ENCODE measurements at regions not wholly inside any gene's neighbourhood (a gene's known extent, or its start where the extent isn't known, plus 50 kb on each side); places are given as distances from the start of the nearest gene placed in this dataset.

- Histone ChIP-seq H3K4me1 (ENCODE audit: control insufficient read depth, insufficient read depth, low read length, poor library complexity, severe bottlenecking) (no peaks in the 10 kb centered on the region), H3K27ac (ENCODE audit: insufficient read depth, low read length, poor library complexity, severe bottlenecking) (no peak overlapping the region), H3K9me3 (ENCODE audit: control insufficient read depth in 2 of 2, low read length in 2 of 2) (no peaks in the 10 kb centered on the region), H3K27me3 (ENCODE audit: control insufficient read depth, insufficient read depth, low read length) (peaks cover 2% of the 10 kb centered on the region), H3K4me3 (ENCODE audit: low read depth, low read length) (no peak overlapping the region), H3K36me3 (ENCODE audit: control insufficient read depth, insufficient read depth, low read length) (no peaks in the 10 kb centered on the region)
- H3K27ac Mint-ChIP-seq: no peak overlapping the region
- no peak for ATAC-seq (ENCODE audit: low read depth in 2 of 2)
- H3K9me3 Mint-ChIP-seq: no peaks in the 10 kb centered on the region
- H3K27me3 Mint-ChIP-seq: peaks cover 12% of the 10 kb centered on the region
- H3K4me1 Mint-ChIP-seq: peaks cover 0 to 14% (median 5%) of the 10 kb centered on the region in 4 donors
- DNase-seq: no peak
- H3K4me3 Mint-ChIP-seq: no peak overlapping the region
- H3K36me3 Mint-ChIP-seq: no peaks in the 10 kb centered on the region
Measured at GRCh38 chr20:57869951-57870315, 160.1 kb upstream of the PMEPA1 start.

DNA sequence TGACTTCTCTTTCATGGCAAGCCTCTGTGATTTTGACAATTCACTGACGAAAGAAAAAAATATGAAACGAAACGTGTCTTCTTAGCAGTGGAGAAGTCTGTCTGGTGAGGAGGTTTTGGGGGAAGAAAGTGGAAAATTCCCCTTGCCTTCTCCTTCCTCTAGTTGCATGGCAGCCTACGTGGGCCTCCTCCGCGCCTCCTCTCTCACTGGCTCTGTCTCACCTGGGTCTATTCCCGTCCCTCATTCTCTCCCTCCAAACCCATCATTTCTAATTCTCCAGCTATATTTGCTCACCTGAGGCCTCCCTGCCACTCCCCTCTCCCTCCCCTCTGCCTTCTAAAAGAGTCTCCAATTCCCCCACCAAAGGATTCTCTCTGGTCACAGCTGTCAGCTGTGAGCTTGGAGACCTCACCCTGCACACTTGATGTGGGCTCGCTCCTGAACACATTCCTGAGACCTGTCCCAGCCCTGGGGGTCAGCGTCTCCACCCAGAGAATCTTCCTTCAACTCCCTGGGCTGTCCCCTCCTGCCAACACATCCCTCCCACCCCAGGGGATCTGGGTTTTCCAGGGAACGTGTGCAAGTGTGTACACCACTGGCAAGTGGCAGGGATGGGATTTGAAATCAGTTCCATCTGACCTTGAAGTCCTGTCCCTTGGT lies 159.6 kb upstream of the PMEPA1 start:
- ATAC-seq (ENCODE audit: low read depth in 2 of 2) (no peak), DNase-seq (no peak)
- H3K4me1 Mint-ChIP-seq: peaks cover 0 to 14% (median 5%) of the 10 kb centered on the region in 4 donors
- H3K4me3 Mint-ChIP-seq: no peak overlapping the region
- H3K27me3 ChIP-seq (ENCODE audit: control insufficient read depth, insufficient read depth, low read length): peaks cover 2% of the 10 kb centered on the region
- no peaks in the 10 kb centered on the region for H3K4me1 ChIP-seq (ENCODE audit: control insufficient read depth, insufficient read depth, low read length, poor library complexity, severe bottlenecking)
- no peak overlapping the region for H3K27ac Mint-ChIP-seq
- no peak overlapping the region for H3K4me3 ChIP-seq (ENCODE audit: low read depth, low read length)
- no peaks in the 10 kb centered on the region for H3K36me3 Mint-ChIP-seq
- H3K9me3 ChIP-seq (ENCODE audit: control insufficient read depth in 2 of 2, low read length in 2 of 2): no peaks in the 10 kb centered on the region
- H3K36me3 ChIP-seq (ENCODE audit: control insufficient read depth, insufficient read depth, low read length): no peaks in the 10 kb centered on the region
- H3K9me3 Mint-ChIP-seq: no peaks in the 10 kb centered on the region
- peaks cover 12% of the 10 kb centered on the region for H3K27me3 Mint-ChIP-seq
- H3K27ac ChIP-seq (ENCODE audit: insufficient read depth, low read length, poor library complexity, severe bottlenecking): no peak overlapping the region

- Histone ChIP-seq H3K27me3 (ENCODE audit: control insufficient read depth, insufficient read depth, low read length) (peaks cover 5% of the 10 kb centered on the region), H3K9me3 (ENCODE audit: control insufficient read depth in 2 of 2, low read length in 2 of 2) (no peaks in the 10 kb centered on the region), H3K4me3 (ENCODE audit: low read depth, low read length) (no peak overlapping the region), H3K36me3 (ENCODE audit: control insufficient read depth, insufficient read depth, low read length) (no peaks in the 10 kb centered on the region), H3K27ac (ENCODE audit: insufficient read depth, low read length, poor library complexity, severe bottlenecking) (no peak overlapping the region), H3K4me1 (ENCODE audit: control insufficient read depth, insufficient read depth, low read length, poor library complexity, severe bottlenecking) (no peaks in the 10 kb centered on the region)
- Mint-ChIP-seq H3K9me3 (no peaks in the 10 kb centered on the region), H3K27me3 (peaks cover 12% of the 10 kb centered on the region), H3K4me1 (peaks cover 0 to 14% (median 5%) of the 10 kb centered on the region in 4 donors), H3K27ac (no peak overlapping the region), H3K4me3 (no peak overlapping the region), H3K36me3 (no peaks in the 10 kb centered on the region)
- DNase-seq: no peak
- no peak for ATAC-seq (ENCODE audit: low read depth in 2 of 2)
Measured at GRCh38 chr20:57868310-57868709, 158.5 kb upstream of the PMEPA1 start.

DNA sequence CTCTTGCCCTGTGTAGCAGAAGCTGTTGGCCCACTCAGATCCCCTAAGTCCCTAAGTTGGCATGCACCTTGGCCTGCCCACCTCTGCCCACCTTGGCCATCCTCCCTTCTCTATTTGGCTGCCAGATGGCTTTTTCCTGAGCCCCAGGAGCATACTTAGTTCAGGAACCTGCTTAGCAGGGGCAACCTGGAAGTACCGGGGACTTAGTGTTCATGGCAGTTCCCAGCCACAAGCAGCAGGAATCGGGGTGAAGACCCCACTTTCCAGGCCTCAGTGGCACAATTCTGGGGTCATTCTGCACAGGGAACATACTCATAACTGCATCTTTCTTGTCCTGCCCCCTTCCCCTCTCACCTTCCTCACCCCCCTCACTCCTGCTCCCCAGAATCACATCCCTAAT lies 158.0 kb upstream of the PMEPA1 start:
- Histone ChIP-seq H3K4me1 (ENCODE audit: control insufficient read depth, insufficient read depth, low read length, poor library complexity, severe bottlenecking) (no peaks in the 10 kb centered on the region), H3K27me3 (ENCODE audit: control insufficient read depth, insufficient read depth, low read length) (peaks cover 5% of the 10 kb centered on the region), H3K36me3 (ENCODE audit: control insufficient read depth, insufficient read depth, low read length) (no peaks in the 10 kb centered on the region), H3K9me3 (ENCODE audit: control insufficient read depth in 2 of 2, low read length in 2 of 2) (no peaks in the 10 kb centered on the region), H3K4me3 (ENCODE audit: low read depth, low read length) (no peak overlapping the region), H3K27ac (ENCODE audit: insufficient read depth, low read length, poor library complexity, severe bottlenecking) (no peak overlapping the region)
- peaks cover 12% of the 10 kb centered on the region for H3K27me3 Mint-ChIP-seq
- H3K36me3 Mint-ChIP-seq: no peaks in the 10 kb centered on the region
- no peak overlapping the region for H3K27ac Mint-ChIP-seq
- H3K4me3 Mint-ChIP-seq: no peak overlapping the region
- H3K9me3 Mint-ChIP-seq: no peaks in the 10 kb centered on the region
- DNase-seq: no peak
- ATAC-seq (ENCODE audit: low read depth in 2 of 2): no peak
- peaks cover 0 to 14% (median 5%) of the 10 kb centered on the region in 4 donors for H3K4me1 Mint-ChIP-seq

DNA sequence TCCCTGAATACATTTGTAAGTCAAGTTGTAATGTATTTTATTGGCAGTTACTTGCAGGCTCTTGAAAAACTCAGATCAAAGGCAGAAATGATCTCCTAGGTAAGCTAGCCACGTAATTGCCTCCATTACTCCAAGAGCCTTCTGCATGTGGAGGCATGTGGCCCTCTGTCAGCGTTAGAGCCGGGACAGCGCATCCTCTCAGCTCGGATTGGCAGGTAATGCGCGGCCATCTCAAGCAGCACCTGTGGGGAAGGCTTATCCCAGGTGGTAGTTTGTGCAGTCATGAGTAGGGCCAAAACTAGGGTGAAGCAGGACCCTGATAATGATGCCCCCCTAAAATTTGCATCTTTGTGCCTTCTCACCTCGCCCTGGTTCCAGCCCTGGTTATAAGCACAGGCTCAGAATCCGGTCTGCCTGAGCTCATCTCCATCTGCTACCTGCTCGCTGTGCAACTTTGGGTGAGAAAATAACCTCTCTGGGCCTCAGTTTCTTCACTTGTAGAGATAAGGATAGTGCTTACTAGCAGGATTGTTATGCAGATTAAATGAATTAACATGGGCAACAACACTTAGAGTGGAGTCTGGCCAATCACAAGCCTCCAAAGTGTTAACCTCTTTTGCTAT lies 157.5 kb upstream of the PMEPA1 start:
- Mint-ChIP-seq H3K27me3 (peaks cover 12% of the 10 kb centered on the region), H3K9me3 (no peaks in the 10 kb centered on the region), H3K36me3 (no peaks in the 10 kb centered on the region), H3K4me3 (no peak overlapping the region), H3K27ac (no peak overlapping the region), H3K4me1 (peaks cover 0 to 14% (median 5%) of the 10 kb centered on the region in 4 donors)
- Histone ChIP-seq H3K27ac (ENCODE audit: insufficient read depth, low read length, poor library complexity, severe bottlenecking) (no peak overlapping the region), H3K4me1 (ENCODE audit: control insufficient read depth, insufficient read depth, low read length, poor library complexity, severe bottlenecking) (no peaks in the 10 kb centered on the region), H3K4me3 (ENCODE audit: low read depth, low read length) (no peak overlapping the region), H3K27me3 (ENCODE audit: control insufficient read depth, insufficient read depth, low read length) (peaks cover 5% of the 10 kb centered on the region), H3K36me3 (ENCODE audit: control insufficient read depth, insufficient read depth, low read length) (no peaks in the 10 kb centered on the region), H3K9me3 (ENCODE audit: control insufficient read depth in 2 of 2, low read length in 2 of 2) (no peaks in the 10 kb centered on the region)
- ATAC-seq (ENCODE audit: low read depth in 2 of 2) (no peak), DNase-seq (no peak)

DNA sequence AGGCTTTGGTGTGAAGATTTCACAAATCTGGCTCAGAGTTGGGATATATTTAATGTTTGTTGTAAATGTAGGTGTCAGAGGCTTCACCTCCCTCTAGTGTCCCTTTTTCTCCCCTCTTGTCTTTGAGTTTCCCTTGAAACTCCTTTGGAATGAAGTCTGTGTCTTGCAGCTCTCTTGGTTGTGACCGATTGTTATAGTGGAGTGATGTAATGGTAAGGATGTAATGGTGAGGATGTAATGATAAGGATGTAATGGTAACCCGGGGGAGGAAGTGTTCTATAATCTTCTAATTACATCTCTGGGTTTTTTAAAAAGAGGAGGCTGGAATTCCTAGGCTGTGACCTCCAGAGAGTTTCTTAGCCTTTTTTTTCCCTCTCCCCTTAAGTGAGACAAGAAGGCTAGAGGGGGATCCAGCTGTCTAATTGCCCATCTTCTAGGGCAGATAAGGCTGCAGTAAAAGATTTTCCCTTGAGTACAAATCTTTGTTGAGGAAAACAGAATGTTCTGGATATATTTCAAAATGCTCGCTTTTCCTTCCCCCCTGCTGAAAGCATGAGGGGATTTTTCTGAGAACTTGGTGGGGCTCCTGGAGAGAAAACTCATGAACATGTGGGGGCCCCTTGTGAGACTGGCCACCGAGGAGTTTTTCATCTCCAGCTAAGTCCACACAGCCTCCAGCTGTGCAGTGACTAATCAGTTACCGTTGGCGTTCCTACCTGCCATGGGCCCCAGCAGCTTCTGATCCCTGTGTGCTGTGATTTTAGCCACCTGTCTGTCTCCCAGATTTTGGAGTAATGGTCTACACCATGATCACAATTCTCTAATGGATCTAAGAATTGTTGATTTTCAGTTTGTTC lies 156.7 kb upstream of the PMEPA1 start:
- no peak overlapping the region for H3K27ac ChIP-seq (ENCODE audit: insufficient read depth, low read length, poor library complexity, severe bottlenecking)
- H3K36me3 ChIP-seq (ENCODE audit: control insufficient read depth, insufficient read depth, low read length): no peaks in the 10 kb centered on the region
- no peak for ATAC-seq (ENCODE audit: low read depth in 2 of 2)
- H3K4me1 Mint-ChIP-seq: peaks cover 0 to 14% (median 5%) of the 10 kb centered on the region in 4 donors
- H3K4me3 Mint-ChIP-seq: peak overlapping the region in 1 of 4 donors; percentile 16
- no peak for DNase-seq
- H3K4me1 ChIP-seq (ENCODE audit: control insufficient read depth, insufficient read depth, low read length, poor library complexity, severe bottlenecking): no peaks in the 10 kb centered on the region
- H3K4me3 ChIP-seq (ENCODE audit: low read depth, low read length): no peak overlapping the region
- peaks cover 5% of the 10 kb centered on the region for H3K27me3 ChIP-seq (ENCODE audit: control insufficient read depth, insufficient read depth, low read length)
- peaks cover 8% of the 10 kb centered on the region for H3K27me3 Mint-ChIP-seq
- no peaks in the 10 kb centered on the region for H3K9me3 ChIP-seq (ENCODE audit: control insufficient read depth in 2 of 2, low read length in 2 of 2)
- no peaks in the 10 kb centered on the region for H3K36me3 Mint-ChIP-seq
- peak overlapping the region in 1 of 3 donors; percentile 6 for H3K27ac Mint-ChIP-seq
- no peaks in the 10 kb centered on the region for H3K9me3 Mint-ChIP-seq

- DNase-seq (no peak), ATAC-seq (ENCODE audit: low read depth in 2 of 2) (no peak)
- no peaks in the 10 kb centered on the region for H3K4me1 ChIP-seq (ENCODE audit: control insufficient read depth, insufficient read depth, low read length, poor library complexity, severe bottlenecking)
- peaks cover 0 to 14% (median 5%) of the 10 kb centered on the region in 4 donors for H3K4me1 Mint-ChIP-seq
- H3K27ac Mint-ChIP-seq: peak overlapping the region in 2 of 3 donors; percentile 60 to 83
- H3K27me3 ChIP-seq (ENCODE audit: control insufficient read depth, insufficient read depth, low read length): peaks cover 5% of the 10 kb centered on the region
- H3K36me3 Mint-ChIP-seq: no peaks in the 10 kb centered on the region
- no peaks in the 10 kb centered on the region for H3K36me3 ChIP-seq (ENCODE audit: control insufficient read depth, insufficient read depth, low read length)
- no peak overlapping the region for H3K4me3 ChIP-seq (ENCODE audit: low read depth, low read length)
- no peaks in the 10 kb centered on the region for H3K9me3 ChIP-seq (ENCODE audit: control insufficient read depth in 2 of 2, low read length in 2 of 2)
- H3K27ac ChIP-seq (ENCODE audit: insufficient read depth, low read length, poor library complexity, severe bottlenecking): no peak overlapping the region
- no peak overlapping the region for H3K4me3 Mint-ChIP-seq
- H3K27me3 Mint-ChIP-seq: peaks cover 4% of the 10 kb centered on the region
- H3K9me3 Mint-ChIP-seq: no peaks in the 10 kb centered on the region
Measured at GRCh38 chr20:57865266-57865665, 155.5 kb upstream of the PMEPA1 start.

Data from CD4-positive, CD25-positive, alpha-beta regulatory T cell (primary cell).